ENCODE measurements at regions not wholly inside any gene's neighbourhood (a gene's known extent, or its start where the extent isn't known, plus 50 kb on each side); places are given as distances from the start of the nearest gene placed in this dataset.

DNA sequence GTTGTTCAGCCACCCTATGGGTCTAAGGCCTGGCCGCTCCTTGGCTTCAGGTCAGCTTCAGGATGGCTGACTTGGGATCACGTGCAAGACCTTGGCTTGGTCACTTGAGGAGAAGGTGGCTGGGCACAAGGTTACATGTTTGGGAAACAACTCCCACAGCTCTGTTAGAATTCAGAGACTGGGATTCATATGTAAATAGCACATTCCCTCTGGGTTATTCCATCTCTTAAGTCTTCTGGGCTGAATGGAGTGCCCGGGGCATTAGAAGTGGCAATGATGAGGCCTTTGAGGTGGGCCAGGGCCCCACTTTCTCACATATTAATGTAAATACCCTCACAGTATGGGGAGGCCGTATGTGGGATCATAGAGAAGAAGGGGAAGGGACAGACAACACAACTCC lies 150.9 kb downstream of the EFNB2 start:
- in situ Hi-C loops (cut with MboI; ENCODE audit: low sequenced_read_pairs), result no loop called here

DNA sequence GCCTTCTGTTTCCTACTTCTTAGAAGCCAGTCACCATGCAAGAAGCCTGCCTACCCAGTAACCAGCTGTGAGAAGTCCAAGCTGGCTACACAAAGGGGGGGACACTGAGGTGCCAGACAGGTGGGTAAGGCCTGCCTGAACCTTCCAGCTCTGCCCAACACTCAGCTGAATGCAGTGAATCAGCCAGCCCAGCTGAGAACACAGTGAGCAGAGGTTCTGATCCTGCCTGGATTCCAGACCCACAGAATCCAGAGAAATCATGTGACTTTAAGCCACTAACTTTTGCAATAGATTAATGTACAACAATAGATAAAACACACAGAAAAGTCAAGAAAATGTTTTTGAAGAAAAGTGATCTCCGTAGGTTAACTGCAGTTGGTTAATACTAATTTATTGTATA lies 151.7 kb downstream of the EFNB2 start:
- in situ Hi-C loops (cut with MboI; ENCODE audit: low sequenced_read_pairs), result no loop called here

DNA sequence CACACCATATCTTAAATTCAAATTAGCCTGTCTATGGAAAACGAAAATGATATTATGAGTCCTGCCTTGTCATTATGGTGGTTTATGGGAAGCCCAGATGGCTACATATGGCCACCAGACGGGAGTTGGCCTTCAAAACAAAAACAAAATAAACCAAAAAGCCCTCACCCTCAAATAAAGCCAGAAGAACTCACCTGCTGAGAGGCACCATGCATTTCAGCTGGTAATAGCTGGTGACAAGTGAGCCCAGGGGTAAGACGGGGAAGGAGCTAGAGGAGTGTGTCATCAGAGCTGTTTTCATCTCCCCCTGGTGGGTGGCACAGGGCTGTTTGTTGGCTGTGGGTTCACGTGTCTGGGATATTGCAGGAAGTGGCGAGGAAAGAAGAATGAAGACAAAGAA lies 152.9 kb downstream of the EFNB2 start:
- in situ Hi-C loops (cut with MboI; ENCODE audit: low sequenced_read_pairs), result no loop called here

DNA sequence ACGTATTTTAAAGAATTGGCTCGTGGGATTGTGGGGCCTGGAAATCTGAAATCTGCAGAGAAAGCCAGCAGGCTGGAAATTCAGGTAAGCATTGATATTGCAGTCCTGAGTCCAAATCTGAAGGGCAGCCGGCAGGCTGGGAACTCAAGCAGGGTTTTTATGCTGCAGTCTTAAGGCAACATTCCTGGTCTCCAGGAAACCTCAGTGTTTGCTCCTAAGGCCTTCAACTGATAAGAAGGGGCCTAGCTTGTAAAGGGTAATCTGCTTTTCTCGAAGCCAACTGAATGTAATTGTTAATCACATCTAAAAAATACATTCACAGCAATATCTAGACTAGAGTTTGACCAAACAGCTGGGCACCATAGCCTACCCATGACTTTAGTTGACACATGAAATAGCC lies 154.4 kb downstream of the EFNB2 start:
- in situ Hi-C loops (cut with MboI; ENCODE audit: low sequenced_read_pairs), result no loop called here

DNA sequence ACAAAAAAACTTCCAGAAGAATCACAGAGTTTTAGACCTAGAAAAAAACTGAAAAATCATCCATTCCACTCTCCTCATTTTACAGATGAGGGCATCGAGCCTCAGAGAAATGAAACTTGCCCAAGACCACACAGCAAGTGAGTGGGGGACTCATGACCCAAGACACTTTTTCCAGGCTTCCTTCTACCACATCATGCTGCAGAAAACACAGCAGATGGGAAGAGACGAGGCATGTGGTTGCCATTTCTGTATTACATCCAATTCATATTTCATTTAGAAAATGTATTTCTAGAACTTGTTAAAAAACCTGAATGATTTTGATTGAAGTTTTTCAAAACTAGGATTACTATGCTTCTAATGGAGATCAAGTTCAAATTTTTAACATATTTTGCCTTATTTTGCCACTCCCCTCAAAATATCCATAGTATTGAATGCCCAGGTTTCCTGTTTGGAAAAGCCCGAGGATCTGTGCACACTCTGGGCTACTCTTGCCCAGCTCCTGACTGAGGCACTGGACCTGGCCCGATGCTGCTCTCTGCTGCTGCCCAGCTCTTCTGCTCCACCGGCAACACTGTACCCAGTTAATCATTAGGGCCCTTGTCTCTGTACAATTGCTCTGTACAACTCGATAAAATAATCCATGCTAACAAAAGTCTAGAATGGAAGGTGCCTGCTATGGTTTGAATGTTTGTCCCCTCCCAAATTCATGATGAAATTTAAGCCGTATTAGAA lies 157.4 kb downstream of the EFNB2 start:
- in situ Hi-C loops (cut with MboI; ENCODE audit: low sequenced_read_pairs), result no loop called here

DNA sequence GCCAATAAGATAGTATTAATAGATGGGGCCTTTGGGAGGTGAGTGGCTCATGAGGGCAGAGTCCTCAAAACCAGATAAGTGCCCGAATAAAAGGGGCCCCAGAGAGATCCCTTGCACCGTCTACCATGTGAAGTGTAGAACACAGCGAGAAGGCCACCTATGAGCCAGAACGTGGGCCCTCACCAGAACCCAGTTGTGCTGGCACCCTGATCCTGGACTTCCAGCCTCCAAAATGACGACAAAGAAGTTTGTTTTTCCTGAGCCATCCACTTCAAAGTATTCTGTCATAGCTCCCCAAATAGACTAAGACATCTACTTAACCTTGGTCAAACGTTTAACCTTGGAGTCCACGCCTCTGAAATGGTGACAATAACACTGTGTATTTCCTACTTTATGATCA lies 158.1 kb downstream of the EFNB2 start:
- in situ Hi-C loops (cut with MboI; ENCODE audit: low sequenced_read_pairs), result no loop called here

DNA sequence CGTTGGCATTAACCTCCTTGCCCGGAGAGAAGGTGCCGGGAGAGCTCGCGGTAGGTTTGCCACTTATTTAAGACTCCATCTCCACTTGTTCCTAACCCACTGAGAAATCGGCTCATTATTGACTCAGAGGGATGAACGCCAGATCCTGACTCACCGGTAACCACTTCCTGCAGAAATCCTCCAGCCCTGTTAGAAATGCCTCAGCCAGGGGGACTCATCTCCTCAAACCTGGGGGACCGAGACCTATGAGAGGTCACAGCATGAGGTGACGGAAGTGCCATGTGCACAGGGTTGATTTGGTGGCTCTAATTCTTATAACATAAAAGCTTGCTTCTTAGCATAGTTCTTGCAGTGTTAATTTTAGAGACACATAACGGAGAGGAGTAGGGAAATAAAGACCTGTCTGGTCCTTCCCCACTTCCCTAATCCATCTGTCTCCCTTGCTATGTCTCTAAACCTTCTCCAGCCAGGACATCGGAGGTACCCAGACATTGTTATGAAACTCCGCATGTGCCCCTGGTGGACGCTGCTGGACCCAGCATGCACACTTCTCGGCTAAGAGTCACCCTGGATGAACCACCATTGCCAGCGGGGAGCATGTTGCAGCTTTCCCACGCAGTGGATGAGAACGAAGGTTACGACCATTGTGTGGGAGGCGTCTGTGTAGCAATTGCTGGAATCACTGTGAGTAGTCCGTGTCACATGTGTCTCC lies 158.9 kb downstream of the EFNB2 start:
- in situ Hi-C loops (cut with MboI; ENCODE audit: low sequenced_read_pairs), result no loop called here

DNA sequence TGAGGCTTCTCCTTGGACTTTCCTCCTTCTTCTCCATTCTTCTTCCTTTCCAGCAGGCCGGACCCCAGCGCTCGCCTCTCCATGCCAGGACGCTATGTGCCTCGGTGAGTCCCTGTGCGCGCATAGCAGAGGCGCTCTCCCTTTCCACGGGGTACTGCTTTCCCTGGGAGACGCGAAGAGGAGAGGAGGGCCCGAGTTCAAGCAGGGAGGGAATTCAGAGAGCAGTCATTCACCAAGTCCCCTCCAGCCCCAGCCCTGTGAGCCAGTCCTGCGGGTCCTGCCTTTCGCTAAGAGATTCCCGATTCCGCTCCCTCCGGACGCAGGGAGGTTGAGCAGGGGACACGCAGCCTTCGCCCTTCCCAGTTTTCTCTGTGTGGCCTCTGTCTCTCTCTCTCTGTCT lies 160.4 kb downstream of the EFNB2 start:
- in situ Hi-C loops (cut with MboI; ENCODE audit: low sequenced_read_pairs), result no loop called here

DNA sequence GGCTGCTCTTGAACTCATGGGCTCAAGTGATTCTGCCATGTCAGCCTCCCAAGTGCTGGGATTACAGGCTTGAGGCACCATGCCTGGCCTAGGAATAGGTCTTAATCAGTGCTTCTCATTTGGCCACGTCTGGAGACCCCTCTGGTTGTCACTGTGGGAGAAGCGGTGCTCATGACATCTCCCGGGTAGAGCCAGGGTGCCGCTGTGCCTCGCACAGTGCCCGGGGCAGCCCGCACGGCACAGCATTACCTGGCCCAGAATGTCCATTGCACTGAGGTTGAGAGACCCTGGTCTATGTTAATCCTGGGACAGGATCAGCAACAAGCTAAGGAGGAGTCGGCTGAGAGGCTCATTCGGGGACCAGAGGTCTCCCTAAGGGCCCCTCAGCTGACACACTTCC lies 160.8 kb downstream of the EFNB2 start:
- in situ Hi-C loops (cut with MboI; ENCODE audit: low sequenced_read_pairs), result no loop called here

DNA sequence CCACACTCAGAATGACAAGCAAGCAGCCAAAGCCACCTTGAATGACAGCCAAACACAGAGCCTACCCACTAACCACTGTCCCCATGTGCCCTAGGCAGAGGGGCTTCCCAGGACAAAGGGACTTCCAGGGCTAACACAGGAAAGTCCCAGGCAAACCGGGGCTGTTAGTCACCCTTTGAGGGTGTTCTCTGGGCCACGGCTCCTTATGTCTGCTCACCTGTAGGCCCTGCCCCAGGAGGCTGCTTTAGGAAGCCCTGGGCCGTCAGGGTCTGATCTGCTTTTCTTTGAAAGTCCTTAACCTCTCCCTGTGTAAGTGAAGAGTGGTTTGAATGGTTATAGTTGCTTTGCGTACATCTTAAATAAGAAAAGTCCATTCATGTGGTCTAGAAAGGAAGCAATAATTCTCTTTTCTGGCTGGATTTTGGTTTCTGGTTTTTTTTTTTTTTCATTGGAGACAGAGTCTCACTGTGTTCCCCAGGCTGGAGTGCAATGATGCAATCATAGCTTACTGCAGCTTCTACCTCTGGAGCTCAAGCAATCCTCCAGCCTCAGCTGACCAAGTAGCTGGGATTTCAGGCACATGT lies 161.4 kb downstream of the EFNB2 start:
- in situ Hi-C loops (cut with MboI; ENCODE audit: low sequenced_read_pairs), result no loop called here

DNA sequence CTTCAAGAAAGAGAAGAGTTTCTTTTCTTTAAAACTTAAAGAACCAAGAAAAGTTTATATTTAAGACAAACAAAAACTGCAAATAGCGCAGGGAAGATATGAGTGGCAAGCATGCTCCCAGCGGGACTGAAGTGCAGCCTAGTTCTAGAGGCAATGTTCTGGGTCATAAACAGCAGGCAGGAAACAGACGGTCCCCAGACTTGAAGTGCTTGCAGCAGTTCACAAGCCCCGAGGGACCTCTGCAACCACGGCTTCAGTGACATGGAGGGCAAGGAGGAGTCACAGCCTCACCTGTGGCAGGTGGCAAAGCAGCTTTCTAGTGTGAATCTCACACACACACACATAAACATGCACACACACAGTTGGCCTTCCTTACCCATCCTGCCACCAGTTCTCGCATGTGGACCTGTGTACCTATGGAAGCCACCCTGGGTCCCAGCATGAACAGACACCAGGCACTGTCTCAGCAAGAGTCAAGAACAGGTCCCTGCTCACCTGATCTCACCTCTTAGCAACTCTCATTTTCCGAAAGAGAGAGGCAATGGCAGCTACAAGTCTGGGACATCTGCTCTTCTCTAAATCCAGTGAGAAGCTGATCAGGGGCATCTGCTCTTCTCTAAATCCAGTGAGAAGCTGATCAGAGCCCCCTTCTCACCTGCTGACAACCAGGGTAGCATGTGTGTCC lies 162.0 kb downstream of the EFNB2 start:
- in situ Hi-C loops (cut with MboI; ENCODE audit: low sequenced_read_pairs), result no loop called here

DNA sequence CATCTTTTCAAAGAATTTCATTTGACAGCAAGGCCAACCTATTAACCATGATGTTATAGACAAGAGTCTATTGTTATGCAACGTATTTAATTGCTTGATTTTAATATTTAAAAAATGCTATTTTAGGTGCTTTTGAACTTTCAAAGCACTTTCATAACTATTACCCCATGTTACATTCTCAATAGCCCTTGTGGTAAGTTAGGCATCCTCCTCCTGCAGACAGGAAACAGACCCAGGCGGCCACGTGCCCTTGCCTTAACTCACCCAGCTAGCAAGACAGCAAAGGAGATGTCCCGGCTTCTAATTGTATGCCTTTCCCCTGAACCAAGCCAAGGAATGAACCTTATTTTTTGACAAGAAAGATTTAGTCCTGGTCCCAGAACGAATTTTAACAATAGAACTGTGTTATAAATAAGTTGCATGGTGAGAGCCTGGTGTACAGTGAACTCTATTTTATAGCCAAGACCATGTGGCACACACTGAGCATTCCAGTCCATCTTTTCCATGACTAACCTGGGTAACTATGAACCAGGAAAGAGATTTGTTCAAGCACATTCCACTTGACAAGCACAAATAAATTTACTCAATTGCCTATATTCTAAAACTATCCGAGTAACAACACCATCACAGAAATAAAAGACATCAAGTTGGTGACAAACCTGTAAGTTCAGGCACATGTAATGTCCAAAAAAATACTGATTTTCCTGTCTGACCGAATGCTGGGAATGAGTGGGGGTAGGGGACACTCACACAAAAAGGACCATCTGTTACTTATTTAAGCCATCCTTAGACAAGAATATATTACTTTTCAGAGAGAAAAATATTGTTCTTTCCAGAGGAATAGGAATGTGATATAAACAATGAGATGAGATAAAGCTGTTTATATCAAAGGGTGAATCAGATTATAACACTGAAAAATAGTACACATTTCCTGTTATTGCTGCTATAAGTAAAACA lies 163.0 kb downstream of the EFNB2 start:
- in situ Hi-C loops (cut with MboI; ENCODE audit: low sequenced_read_pairs), result no loop called here

DNA sequence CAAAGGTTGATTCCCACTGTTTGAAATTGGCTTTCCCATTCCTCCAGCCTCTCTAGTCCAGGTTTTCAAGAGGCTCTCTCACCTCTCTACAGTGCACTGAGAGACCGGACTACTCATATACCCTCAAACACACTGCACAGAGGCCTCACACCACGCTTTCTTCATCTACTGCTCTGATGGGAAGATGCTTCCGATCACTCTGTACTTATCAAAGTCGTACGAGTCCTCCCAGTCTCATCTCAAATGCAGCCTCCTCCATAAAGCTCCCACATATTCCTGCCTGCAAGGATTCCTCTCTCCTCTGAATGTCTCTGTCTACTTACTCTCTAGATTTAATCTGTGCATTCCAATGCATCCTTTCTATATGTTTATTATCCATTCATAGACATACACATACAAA lies 164.4 kb downstream of the EFNB2 start:
- in situ Hi-C loops (cut with MboI; ENCODE audit: low sequenced_read_pairs), result no loop called here

DNA sequence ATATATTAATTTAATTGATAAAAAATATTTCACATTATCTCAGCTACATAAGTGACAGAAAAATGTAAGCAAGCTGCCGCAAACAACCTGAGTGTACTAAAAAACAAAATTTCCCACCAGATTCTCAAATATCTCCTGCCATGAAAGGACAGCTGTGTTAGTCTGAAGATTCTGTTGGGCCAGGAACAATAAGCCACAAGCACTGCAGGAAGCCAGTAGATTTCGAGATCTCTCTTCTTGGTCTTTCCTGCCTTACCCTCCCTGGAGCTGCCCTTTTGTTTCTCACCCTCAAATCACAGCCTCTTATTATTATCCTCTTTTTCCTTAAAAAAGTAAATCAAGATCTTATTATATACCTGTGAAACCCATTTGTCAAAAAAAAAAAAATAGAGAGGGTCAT lies 165.6 kb downstream of the EFNB2 start:
- in situ Hi-C loops (cut with MboI; ENCODE audit: low sequenced_read_pairs), result no loop called here

DNA sequence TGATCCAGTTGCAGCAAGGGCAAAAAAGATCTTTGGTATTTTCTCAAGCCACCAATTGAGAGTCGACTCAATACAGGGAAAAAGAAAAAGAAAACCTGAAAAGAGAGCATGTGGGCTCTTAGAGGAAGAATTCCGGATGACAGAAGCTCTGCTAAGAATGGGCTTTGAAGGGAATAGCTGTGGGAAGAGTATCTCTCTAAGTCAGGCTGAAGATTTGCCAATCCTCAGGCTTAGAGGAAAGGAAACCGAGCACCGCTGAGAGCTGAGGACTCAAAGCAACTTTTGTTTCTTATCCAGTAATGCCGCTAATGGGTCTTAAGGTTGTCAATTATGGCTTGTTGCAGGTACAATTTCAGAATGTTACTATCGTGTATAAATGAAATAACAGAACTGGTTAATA lies 166.4 kb downstream of the EFNB2 start:
- in situ Hi-C loops (cut with MboI; ENCODE audit: low sequenced_read_pairs), result no loop called here

DNA sequence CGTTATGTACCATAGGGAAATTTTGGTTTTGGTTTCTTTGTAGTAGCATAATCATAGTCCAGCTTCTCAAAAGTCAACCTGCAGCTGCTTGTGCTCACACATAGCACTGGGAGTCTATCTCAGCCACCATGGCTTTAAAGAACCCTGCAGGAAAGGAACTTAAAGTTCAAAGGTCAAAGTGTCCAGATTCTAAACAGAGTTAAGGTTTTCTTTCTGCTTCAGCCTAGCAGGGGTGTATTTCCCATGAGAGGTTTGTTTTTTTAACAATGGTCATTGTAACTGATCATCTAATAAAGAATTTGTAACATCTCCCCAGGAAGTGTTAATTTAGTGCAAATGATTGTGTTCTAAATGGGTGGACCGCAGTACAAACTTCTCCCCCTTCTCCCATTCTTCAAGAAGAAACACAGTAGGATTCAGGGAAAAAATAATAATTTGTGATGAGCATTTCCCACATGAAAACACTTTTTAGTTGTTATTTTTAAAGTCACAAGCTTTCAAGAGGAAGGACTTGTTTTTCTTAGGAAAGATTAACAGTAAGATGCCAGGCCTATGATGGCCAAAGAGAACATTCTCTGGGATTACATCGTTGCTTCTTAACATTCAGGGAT lies 168.0 kb downstream of the EFNB2 start:
- in situ Hi-C loops (cut with MboI; ENCODE audit: low sequenced_read_pairs), result no loop called here

DNA sequence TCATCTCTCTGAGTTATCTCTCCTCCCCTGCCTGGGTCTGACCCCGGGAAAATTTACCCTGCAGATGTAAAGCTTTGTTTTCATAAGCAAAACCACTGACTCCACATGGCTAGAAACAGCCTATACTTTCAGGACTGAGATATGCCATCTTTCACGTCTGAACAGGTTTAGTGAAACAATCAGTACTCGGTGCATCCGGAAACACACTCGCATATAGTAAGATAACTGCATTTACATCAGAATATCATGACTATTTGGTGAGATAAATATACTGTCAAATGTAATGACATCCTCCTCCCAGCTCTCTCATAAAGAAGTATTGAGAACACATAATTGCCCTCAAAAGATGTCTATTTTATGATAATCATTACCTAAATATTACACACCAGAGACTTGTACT lies 172.8 kb downstream of the EFNB2 start:
- in situ Hi-C loops (cut with MboI; ENCODE audit: low sequenced_read_pairs), result no loop called here

DNA sequence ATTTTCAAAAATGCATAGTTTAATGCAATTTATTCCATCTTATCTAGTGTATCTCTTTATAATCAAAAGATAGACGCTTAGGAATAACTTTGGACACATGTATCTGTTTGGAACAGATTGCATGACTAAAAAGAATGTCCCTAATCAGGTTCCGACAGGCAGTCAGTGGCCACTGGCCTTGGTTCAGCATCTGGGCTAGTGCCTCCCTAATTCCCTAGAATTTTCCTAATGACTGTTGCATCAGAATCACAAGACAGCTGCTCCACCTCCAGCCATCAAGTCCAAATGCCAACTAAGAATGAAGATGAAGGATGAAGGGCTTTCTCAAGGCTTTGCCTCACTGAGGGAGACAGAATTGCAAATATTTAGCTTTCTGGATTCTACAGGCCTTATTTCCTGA lies 173.8 kb downstream of the EFNB2 start:
- in situ Hi-C loops (cut with MboI; ENCODE audit: low sequenced_read_pairs), result no loop called here

DNA sequence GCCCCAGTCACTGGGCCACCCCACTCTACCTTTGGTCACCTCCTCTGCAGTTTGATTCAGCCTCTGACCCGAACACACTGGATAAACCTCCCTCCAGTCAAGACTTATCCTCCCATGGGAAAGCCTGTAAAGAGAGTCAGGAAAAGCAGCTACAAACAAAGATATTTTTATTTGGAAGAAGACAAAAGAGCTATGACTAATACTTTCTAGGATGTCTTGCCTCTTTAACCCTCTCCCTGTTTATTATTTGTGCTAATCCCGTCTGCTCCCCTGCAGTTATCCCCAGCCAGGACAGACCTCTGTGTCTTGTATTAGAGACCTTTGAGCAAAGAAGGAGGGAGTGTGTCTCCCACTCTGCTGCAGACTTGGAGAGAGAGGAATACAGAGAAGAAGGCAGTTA lies 178.3 kb downstream of the EFNB2 start:
- in situ Hi-C loops (cut with MboI; ENCODE audit: low sequenced_read_pairs), result no loop called here

DNA sequence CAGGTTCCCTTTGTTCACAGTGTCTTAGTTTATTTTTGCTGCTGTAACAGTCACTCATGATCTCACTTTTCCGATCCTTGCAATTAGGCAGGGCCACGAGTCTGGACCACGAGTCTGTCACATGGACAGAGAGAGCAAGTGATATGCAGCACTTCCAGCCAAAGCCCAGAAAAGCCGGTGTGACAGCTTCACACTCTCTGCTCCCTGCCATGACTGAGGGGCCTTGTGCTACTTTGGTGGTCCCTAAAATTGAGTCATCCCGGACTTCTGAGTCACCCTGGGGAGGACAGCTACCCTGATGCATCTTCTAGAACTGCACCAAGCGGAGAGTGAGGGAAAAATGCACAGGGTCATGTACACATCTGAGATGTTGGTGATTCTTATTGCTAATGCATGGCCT lies 179.6 kb downstream of the EFNB2 start:
- in situ Hi-C loops (cut with MboI; ENCODE audit: low sequenced_read_pairs), result no loop called here
